Fibroblast of lung (primary cell): ENCODE measurements at regions not wholly inside any gene's neighbourhood (a gene's known extent, or its start where the extent isn't known, plus 50 kb on each side); places are given as distances from the start of the nearest gene placed in this dataset.

Source experiments
- EZH2 ChIP-seq: IDR thresholded peaks from 2 replicates; pipeline ENCODE4 v1.5.1; 2012; ENCODE audit warnings: low read length, control low read depth, mild to moderate bottlenecking; ENCODE audit errors: missing control alignments
- TF ChIP-seq, protein P1 (sequence below), 2 donors: IDR thresholded peaks in 1 of 2; conservative IDR thresholded peaks in 1 of 2; 1 replicate in 1 of 2; 2 replicates in 1 of 2; pipeline ENCODE4 v1.5.1; 2011 to 2012; ENCODE audit warnings: low read length in 2 of 2, control low read depth in 1 of 2, inconsistent platforms in 1 of 2, low read depth in 1 of 2, mild to moderate bottlenecking in 1 of 2

DNA sequence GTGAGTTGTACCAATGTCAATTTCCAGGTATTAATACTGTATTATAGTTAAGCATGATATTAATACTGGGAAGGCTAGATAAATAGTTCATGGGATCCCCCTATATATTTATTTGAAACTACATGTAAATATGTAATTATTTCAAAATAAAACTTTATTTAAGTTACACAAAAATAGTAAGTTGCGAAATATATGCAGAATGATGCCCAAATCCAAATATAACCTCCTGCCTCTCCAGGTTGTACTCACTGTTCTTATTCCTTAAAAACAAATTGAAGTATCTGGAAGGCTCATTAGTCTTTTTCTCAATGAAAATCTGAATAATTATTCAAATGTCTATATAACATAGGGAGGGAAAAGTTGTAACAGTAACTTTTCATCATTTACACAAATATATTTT is 161.9 kb upstream of the DEFB112 start:
- no peak for TF ChIP-seq EZH2
- TF ChIP-seq, protein P1, sequence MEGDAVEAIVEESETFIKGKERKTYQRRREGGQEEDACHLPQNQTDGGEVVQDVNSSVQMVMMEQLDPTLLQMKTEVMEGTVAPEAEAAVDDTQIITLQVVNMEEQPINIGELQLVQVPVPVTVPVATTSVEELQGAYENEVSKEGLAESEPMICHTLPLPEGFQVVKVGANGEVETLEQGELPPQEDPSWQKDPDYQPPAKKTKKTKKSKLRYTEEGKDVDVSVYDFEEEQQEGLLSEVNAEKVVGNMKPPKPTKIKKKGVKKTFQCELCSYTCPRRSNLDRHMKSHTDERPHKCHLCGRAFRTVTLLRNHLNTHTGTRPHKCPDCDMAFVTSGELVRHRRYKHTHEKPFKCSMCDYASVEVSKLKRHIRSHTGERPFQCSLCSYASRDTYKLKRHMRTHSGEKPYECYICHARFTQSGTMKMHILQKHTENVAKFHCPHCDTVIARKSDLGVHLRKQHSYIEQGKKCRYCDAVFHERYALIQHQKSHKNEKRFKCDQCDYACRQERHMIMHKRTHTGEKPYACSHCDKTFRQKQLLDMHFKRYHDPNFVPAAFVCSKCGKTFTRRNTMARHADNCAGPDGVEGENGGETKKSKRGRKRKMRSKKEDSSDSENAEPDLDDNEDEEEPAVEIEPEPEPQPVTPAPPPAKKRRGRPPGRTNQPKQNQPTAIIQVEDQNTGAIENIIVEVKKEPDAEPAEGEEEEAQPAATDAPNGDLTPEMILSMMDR (conservative IDR thresholded peaks at IDR 0.05 in 1 of 2, IDR thresholded peaks at IDR 0.05 in 1 of 2; ENCODE audit: low read depth in 1 of 2, low read length in 2 of 2) = no peak
